Adrenal gland (tissue), 5 donors: ENCODE measurements at regions not wholly inside any gene's neighbourhood (a gene's known extent, or its start where the extent isn't known, plus 50 kb on each side); places are given as distances from the start of the nearest gene placed in this dataset.

Source experiments
- POLR2A ChIP-seq, 2 donors: fragments of 450-650 bp; IDR thresholded peaks; one replicate each; pipeline ENCODE4 v1.6.1; 2017; ENCODE audit warnings: antibody characterized with exemption in 2 of 2, mild to moderate bottlenecking in 2 of 2, moderate library complexity in 1 of 2
- TF ChIP-seq, protein P1 (sequence below), 6 experiments: fragments of 450-650 bp in 4 of 6; fragments of 200-600 bp in 2 of 6; sonication (generic) in 1 of 6; IDR thresholded peaks; 1 replicate in 5 of 6; 2 replicates in 1 of 6; pipeline versions ENCODE4 v1.5.1 to v1.8.0; 2016 to 2021; ENCODE audit warnings: antibody characterized with exemption in 6 of 6, mild to moderate bottlenecking in 2 of 6, moderate library complexity in 1 of 6
- donor health status: DM: no; HTN: no; CAD: no.

DNA sequence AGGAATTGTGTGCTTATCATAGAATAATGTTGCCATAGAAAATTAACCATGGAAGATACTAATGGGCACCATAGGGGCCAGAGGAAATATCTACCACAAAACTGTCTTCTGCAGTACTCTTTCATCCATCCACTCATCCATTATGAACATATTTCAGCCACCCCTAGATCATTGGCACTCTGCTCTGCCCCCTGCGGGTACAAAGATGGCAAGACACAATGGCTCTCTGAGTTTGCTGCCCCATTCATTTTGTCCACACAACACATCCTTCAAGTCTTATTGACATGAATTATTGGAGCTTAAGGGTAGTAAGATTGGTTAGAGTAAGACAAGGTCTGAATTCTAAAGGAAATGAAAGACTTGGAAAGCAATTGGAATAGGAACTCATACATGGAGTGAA is 1224.7 kb upstream of the CELF4 start:
- TF ChIP-seq, protein P1, sequence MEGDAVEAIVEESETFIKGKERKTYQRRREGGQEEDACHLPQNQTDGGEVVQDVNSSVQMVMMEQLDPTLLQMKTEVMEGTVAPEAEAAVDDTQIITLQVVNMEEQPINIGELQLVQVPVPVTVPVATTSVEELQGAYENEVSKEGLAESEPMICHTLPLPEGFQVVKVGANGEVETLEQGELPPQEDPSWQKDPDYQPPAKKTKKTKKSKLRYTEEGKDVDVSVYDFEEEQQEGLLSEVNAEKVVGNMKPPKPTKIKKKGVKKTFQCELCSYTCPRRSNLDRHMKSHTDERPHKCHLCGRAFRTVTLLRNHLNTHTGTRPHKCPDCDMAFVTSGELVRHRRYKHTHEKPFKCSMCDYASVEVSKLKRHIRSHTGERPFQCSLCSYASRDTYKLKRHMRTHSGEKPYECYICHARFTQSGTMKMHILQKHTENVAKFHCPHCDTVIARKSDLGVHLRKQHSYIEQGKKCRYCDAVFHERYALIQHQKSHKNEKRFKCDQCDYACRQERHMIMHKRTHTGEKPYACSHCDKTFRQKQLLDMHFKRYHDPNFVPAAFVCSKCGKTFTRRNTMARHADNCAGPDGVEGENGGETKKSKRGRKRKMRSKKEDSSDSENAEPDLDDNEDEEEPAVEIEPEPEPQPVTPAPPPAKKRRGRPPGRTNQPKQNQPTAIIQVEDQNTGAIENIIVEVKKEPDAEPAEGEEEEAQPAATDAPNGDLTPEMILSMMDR (IDR thresholded peaks at IDR 0.05) = no peak
- TF ChIP-seq POLR2A (IDR thresholded peaks at IDR 0.05) = no peak
